WERI-Rb-1 (cell line): ENCODE measurements at regions not wholly inside any gene's neighbourhood (a gene's known extent, or its start where the extent isn't known, plus 50 kb on each side); places are given as distances from the start of the nearest gene placed in this dataset.

Experiments used
- DNase-seq: peaks from one replicate; pipeline ENCODE4 v3.0.0-alpha.2; 2020
- H3K27ac ChIP-seq: fragments of 250-450 bp; sonication (Bioruptor Pico); 2 replicates; pipeline ENCODE4 v1.5.1; 2020; ENCODE audit warnings: mild to moderate bottlenecking, moderate library complexity
- H3K27me3 ChIP-seq: fragments of 250-450 bp; sonication (Bioruptor Pico); 2 replicates; pipeline ENCODE4 v1.5.1; 2021; ENCODE audit warnings: mild to moderate bottlenecking, low read depth, moderate library complexity; ENCODE audit not compliant: insufficient read depth, severe bottlenecking
- H3K36me3 ChIP-seq: fragments of 250-450 bp; sonication (Bioruptor Pico); 2 replicates; pipeline ENCODE4 v1.5.1; 2020; ENCODE audit warnings: mild to moderate bottlenecking, moderate library complexity
- H3K4me3 ChIP-seq: 2 replicates; pipeline ENCODE4 v1.5.1; 2011; ENCODE audit warnings: low read depth, mild to moderate bottlenecking, control low read depth, low read length
- H3K9me3 ChIP-seq: fragments of 250-450 bp; sonication (Bioruptor Pico); 2 replicates; pipeline ENCODE4 v1.5.1; 2021; ENCODE audit warnings: mild to moderate bottlenecking, moderate library complexity; ENCODE audit not compliant: severe bottlenecking
- CTCF ChIP-seq: IDR thresholded peaks from 2 replicates; pipeline ENCODE4 v1.5.1; 2011; ENCODE audit warnings: low read depth, mild to moderate bottlenecking, control low read depth, inconsistent platforms, low read length

GRCh38 chr5:38645508-38645907 lies 89.1 kb upstream of the LIFR start:
- H3K9me3 ChIP-seq = peaks cover 3% of the 10 kb centered on the region
- no peaks in the 10 kb centered on the region for H3K36me3 ChIP-seq
- no peak for DNase-seq
- TF ChIP-seq CTCF = no peak
- no peak overlapping the region for H3K4me3 ChIP-seq
- no peak overlapping the region for H3K27ac ChIP-seq
- no peaks in the 10 kb centered on the region for H3K27me3 ChIP-seq

- H3K4me3 ChIP-seq = no peak overlapping the region
- no peaks in the 10 kb centered on the region for H3K36me3 ChIP-seq
- peaks cover 3% of the 10 kb centered on the region for H3K9me3 ChIP-seq
- no peak for TF ChIP-seq CTCF
- DNase-seq = no peak
- no peak overlapping the region for H3K27ac ChIP-seq
- no peaks in the 10 kb centered on the region for H3K27me3 ChIP-seq
Observed at GRCh38 chr5:38648703-38649291, 92.4 kb upstream of the LIFR start.

GRCh38 chr5:38650540-38650939 lies 94.1 kb upstream of the LIFR start:
- no peak for TF ChIP-seq CTCF
- Histone ChIP-seq H3K9me3 (peaks cover 3% of the 10 kb centered on the region), H3K27ac (no peak overlapping the region), H3K4me3 (no peak overlapping the region), H3K27me3 (no peaks in the 10 kb centered on the region), H3K36me3 (no peaks in the 10 kb centered on the region)
- no peak for DNase-seq

DNA sequence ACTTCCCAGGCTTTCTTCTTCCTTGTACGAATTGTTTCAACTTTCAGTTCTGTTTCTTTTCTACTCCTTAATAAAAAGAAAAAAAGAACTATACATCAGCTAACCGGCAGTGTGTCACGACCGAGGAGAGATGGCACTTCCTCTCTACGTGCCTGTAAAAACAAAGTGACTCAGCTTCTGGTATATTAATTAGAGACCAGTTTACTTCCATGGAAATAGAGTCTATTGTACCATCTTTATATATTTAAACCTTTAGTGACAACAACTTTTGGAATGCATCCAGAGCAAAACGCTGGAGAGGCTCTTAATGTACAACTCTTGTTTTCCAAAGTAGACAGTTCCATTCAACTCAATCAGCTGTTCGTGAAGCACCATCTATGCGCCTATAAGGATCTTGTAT lies 94.5 kb upstream of the LIFR start:
- Histone ChIP-seq H3K27ac (no peak overlapping the region), H3K9me3 (peaks cover 3% of the 10 kb centered on the region), H3K36me3 (no peaks in the 10 kb centered on the region), H3K4me3 (no peak overlapping the region), H3K27me3 (no peaks in the 10 kb centered on the region)
- no peak for TF ChIP-seq CTCF
- no peak for DNase-seq

GRCh38 chr5:38651806-38652205 lies 95.4 kb upstream of the LIFR start:
- TF ChIP-seq CTCF = no peak
- Histone ChIP-seq H3K36me3 (no peaks in the 10 kb centered on the region), H3K27ac (no peak overlapping the region), H3K4me3 (no peak overlapping the region), H3K27me3 (no peaks in the 10 kb centered on the region), H3K9me3 (peaks cover 3% of the 10 kb centered on the region)
- no peak for DNase-seq

DNA sequence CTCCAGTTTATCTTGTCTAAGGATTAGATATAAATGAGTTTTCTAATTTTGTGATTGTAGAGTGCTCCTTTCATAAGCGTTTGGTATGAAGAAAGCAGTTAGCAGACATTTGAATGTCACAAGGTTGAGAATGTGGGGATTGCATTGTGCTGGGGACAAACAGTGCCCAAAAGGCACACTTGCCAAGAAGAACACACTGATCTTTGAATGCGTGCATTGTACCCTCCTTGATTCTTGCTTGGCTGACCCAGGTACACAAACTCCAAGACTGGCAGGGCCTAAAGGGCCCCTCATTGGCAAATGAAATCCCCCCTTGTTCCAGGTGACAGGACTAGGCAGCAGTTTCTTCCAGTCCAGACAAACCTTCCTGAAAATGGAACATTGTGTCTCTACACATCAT lies 96.9 kb upstream of the LIFR start:
- Histone ChIP-seq H3K9me3 (no peaks in the 10 kb centered on the region), H3K4me3 (no peak overlapping the region), H3K36me3 (no peaks in the 10 kb centered on the region), H3K27ac (no peak overlapping the region), H3K27me3 (no peaks in the 10 kb centered on the region)
- no peak for TF ChIP-seq CTCF
- DNase-seq = no peak
